Lung (tissue), 11 donors: ENCODE measurements at regions not wholly inside any gene's neighbourhood (a gene's known extent, or its start where the extent isn't known, plus 50 kb on each side); places are given as distances from the start of the nearest gene placed in this dataset.

Experiments
- ATAC-seq: fragments of 200-7000 bp; cut with Tn5 transposase; one replicate; pipeline ENCODE4 v1.9.1; 2020; ENCODE audit warnings: moderate number of reproducible peaks; ENCODE audit not compliant: insufficient read depth, low FRiP score
- DNase-seq, 3 donors: peaks; one replicate each; pipeline ENCODE4 v3.0.0-alpha.2; 2013 to 2017
- H3K27ac ChIP-seq, 2 donors: one replicate each; pipeline ENCODE4 v1.5.1; 2013; ENCODE audit warnings: mild to moderate bottlenecking in 2 of 2, moderate library complexity in 2 of 2, control low read depth in 1 of 2, inconsistent platforms in 1 of 2, low read depth in 1 of 2, low read length in 1 of 2
- H3K27me3 ChIP-seq, 3 donors: one replicate each; pipeline ENCODE4 v1.5.1; 2013; ENCODE audit warnings: low read length in 2 of 3; ENCODE audit not compliant: control insufficient read depth in 3 of 3, insufficient read depth in 3 of 3
- H3K36me3 ChIP-seq, 4 donors: one replicate each; pipeline ENCODE4 v1.5.1; 2013; ENCODE audit warnings: low read length in 4 of 4, mild to moderate bottlenecking in 1 of 4, moderate library complexity in 1 of 4; ENCODE audit not compliant: control insufficient read depth in 4 of 4, insufficient read depth in 4 of 4
- H3K4me1 ChIP-seq, 5 donors: one replicate each; pipeline ENCODE4 v1.5.1; 2013; ENCODE audit warnings: low read length in 5 of 5, mild to moderate bottlenecking in 2 of 5, moderate library complexity in 1 of 5; ENCODE audit not compliant: control insufficient read depth in 5 of 5, insufficient read depth in 5 of 5
- H3K4me3 ChIP-seq: one replicate; pipeline ENCODE4 v1.5.1; 2013; ENCODE audit warnings: mild to moderate bottlenecking, control low read depth, moderate library complexity
- H3K9ac ChIP-seq, 2 donors: one replicate each; pipeline ENCODE4 v1.5.1; 2013; ENCODE audit warnings: low read length in 2 of 2, control low read depth in 1 of 2; ENCODE audit not compliant: insufficient read depth in 1 of 2
- H3K9me3 ChIP-seq, 4 donors: one replicate each; pipeline ENCODE4 v1.5.1; 2013; ENCODE audit warnings: low read length in 3 of 4, mild to moderate bottlenecking in 1 of 4, moderate library complexity in 1 of 4; ENCODE audit not compliant: control insufficient read depth in 4 of 4, insufficient read depth in 3 of 4
- WGBS, 2 donors: extraction: QIAGEN DNeasy Blood & Tissue Kit; methylation state at CpG; one replicate each; pipeline ENCODE4 v1.1.7; 2013; 5-methylcytosine and 5-hydroxymethylcytosine counted together
- TF ChIP-seq, protein P1 (sequence below): IDR thresholded peaks from 2 replicates; pipeline ENCODE4 v1.5.1; 2012; ENCODE audit warnings: mild to moderate bottlenecking; ENCODE audit errors: control extremely low read depth, extremely low read depth
- donor health status: control.
- donor health status: control.
- donor health status: Bipolar disorder and iron deficiency.
- donor health status: healthy.
- donor health status: DM: yes; HTN: yes; CAD: no.

DNA sequence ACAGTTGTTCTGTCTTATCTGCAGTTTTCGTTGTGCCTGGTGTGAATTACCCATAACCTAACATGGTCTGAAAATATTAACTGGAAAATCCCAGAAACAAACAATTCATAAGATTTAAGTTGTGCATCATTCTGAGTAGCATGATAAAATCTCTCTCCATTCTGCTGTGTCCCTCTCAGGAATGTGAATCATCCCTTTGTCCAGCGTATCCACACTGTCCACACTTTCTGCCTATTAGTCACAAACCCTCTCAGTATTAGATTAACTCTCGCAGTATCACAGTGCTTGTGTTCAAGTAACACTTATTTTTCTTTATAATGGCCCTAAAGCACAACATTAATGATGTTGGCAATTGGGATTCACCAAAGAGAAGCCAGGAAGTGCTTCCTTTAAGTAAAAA is 203.2 kb downstream of the CGGBP1 start:
- H3K4me1 ChIP-seq: no peaks in the 10 kb centered on the region
- no peak overlapping the region for H3K4me3 ChIP-seq
- 73 to 87% methylated on average over 3 of the region's 3 CpGs for WGBS, 2 donors
- H3K27me3 ChIP-seq: no peaks in the 10 kb centered on the region
- H3K9ac ChIP-seq: no peak overlapping the region
- ATAC-seq (no peak), DNase-seq (no peak)
- TF ChIP-seq, protein P1, sequence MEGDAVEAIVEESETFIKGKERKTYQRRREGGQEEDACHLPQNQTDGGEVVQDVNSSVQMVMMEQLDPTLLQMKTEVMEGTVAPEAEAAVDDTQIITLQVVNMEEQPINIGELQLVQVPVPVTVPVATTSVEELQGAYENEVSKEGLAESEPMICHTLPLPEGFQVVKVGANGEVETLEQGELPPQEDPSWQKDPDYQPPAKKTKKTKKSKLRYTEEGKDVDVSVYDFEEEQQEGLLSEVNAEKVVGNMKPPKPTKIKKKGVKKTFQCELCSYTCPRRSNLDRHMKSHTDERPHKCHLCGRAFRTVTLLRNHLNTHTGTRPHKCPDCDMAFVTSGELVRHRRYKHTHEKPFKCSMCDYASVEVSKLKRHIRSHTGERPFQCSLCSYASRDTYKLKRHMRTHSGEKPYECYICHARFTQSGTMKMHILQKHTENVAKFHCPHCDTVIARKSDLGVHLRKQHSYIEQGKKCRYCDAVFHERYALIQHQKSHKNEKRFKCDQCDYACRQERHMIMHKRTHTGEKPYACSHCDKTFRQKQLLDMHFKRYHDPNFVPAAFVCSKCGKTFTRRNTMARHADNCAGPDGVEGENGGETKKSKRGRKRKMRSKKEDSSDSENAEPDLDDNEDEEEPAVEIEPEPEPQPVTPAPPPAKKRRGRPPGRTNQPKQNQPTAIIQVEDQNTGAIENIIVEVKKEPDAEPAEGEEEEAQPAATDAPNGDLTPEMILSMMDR: no peak
- no peaks in the 10 kb centered on the region for H3K36me3 ChIP-seq
- no peak overlapping the region for H3K27ac ChIP-seq
- H3K9me3 ChIP-seq: no peaks in the 10 kb centered on the region

DNA sequence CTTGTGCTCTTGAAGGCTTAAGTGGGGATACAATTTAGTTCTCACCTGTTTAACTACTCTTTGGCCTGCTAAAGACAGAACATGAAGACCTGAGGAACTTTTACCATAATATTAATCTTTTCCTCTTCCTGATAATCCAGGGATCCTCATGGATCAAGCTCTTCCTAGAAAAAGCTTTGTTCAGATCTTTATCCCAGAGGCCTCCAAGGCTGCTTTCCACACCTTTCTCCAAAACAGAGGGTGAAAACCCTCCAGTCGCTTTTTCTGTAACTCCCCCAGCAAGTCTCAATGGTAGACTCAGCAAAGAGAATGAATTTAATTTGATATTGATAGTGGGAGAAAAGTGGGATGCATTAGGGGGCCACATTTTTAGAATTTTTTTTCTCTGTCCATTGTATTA is 203.6 kb downstream of the CGGBP1 start:
- Histone ChIP-seq H3K27me3 (no peaks in the 10 kb centered on the region), H3K4me3 (no peak overlapping the region), H3K9ac (no peak overlapping the region), H3K27ac (no peak overlapping the region), H3K9me3 (no peaks in the 10 kb centered on the region), H3K4me1 (no peaks in the 10 kb centered on the region), H3K36me3 (no peaks in the 10 kb centered on the region)
- ATAC-seq (no peak), DNase-seq (no peak)
- TF ChIP-seq, protein P1: no peak
- WGBS, 2 donors: 87 to 93% methylated on average over 1 of the region's 1 CpG

DNA sequence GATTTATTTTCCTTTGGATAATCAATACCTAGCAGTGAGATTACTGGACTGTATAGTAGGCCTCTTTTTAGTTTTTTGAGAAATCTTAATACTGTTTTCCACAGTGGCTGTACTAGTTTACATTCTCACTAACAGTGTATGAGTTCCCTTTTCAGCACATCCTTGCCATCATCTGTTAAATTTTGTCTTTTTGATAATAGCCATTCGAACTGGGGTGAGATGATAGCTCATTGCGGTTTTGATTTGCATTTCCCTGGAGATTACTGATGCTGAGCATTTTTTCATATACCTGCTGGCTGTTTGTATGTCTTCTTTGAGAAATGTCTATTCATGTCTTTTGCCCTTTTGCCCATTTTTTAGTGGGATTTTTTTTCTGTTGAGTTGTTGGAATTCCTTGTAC is 210.8 kb downstream of the CGGBP1 start:
- WGBS, 2 donors: 90 to 97% methylated on average over 2 of the region's 2 CpGs

DNA sequence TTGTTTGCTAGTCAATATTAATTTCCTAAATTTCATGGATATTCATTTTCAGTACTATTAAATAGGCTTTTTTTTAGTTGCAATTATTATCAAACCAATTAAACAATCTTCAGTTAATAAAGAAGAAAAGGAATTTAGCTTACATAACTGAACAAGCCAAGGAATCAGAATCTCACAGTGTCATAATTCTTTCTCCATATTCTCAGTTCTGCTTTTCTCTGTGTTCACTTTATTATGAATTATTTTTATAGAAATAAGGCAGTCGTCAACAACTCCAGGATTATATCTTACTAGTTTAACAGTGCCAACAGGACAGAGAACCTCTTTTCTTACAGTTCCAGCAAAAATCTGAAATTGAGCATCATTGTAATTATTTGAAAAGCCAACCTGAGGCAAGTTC is 221.7 kb downstream of the CGGBP1 start:
- TF ChIP-seq, protein P1: no peak
- Histone ChIP-seq H3K4me3 (no peak overlapping the region), H3K27me3 (no peaks in the 10 kb centered on the region), H3K27ac (no peak overlapping the region), H3K36me3 (no peaks in the 10 kb centered on the region), H3K4me1 (peaks cover 0 to 4% (median 0%) of the 10 kb centered on the region in 5 donors), H3K9ac (no peak overlapping the region), H3K9me3 (peaks cover 0 to 2% (median 0%) of the 10 kb centered on the region in 4 donors)
- no peak for ATAC-seq
- no peak for DNase-seq
- WGBS, 2 donors: 34 to 53% methylated on average over 1 of the region's 1 CpG

More for the DNA sequence above, 210.8 kb downstream of the CGGBP1 start:
- Histone ChIP-seq H3K9ac (no peak overlapping the region), H3K4me1 (no peaks in the 10 kb centered on the region), H3K36me3 (no peaks in the 10 kb centered on the region), H3K4me3 (no peak overlapping the region), H3K9me3 (no peaks in the 10 kb centered on the region), H3K27ac (no peak overlapping the region), H3K27me3 (no peaks in the 10 kb centered on the region)
- ATAC-seq: no peak
- TF ChIP-seq, protein P1: no peak
- DNase-seq: no peak
